ENCODE measurements at regions not wholly inside any gene's neighbourhood (a gene's known extent, or its start where the extent isn't known, plus 50 kb on each side); places are given as distances from the start of the nearest gene placed in this dataset.
A peak's percentile ranks its signal among the peaks of the same experiment; 100 is the strongest.

DNA sequence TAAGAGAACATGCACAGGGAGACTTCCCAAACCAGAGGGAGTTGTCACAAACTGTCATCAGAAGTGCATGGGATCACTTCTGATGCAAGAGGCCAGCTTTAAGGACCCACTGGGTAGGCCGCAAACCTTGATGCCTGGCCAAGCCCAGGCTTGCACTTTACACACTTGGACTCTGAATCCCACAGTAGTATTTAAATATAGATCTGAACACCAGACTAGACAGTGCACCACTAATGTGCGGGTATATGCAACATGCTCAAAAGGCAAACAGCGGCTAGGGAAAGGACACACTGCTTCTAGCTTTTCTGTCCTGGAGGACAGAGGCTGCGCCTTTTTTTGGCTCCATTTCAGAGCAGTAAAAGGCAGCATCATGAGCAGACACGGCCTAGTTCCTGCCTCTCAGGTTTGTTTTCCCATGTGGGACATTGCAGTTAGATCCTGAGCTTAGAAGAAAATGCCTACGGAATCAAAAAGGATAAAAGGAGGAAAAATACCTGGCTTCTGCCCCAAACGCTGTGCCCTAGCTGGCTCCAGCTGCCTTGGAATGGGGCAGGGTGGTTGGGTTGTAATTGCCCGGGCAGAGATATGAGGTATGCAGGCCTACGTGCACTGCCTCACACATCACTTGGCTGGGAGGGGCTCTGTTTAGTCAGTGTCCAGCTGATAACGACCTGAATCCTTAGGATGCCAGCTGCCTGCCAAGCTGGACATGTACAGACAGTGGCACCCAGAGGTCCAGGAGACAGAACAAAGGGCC is 84.5 kb upstream of the EGLN3 start (continued):
- TF ChIP-seq KIAA2018 (CRISPR knock-in tag; IDR thresholded peaks at IDR 0.05; ENCODE audit: borderline replicate concordance) = peak; percentile 34; the same call in 1 of the 2 replicates
- TF ChIP-seq ZBTB3 (CRISPR knock-in tag; IDR thresholded peaks at IDR 0.05; ENCODE audit: borderline replicate concordance, low read depth) = peak; percentile 59; the same call in 1 of the 2 replicates
- no peak for TF ChIP-seq ELK4 (CRISPR knock-in tag; IDR thresholded peaks at IDR 0.05; ENCODE audit: borderline replicate concordance)
- peak; percentile 26; the same call in 1 of the 2 replicates for TF ChIP-seq KLF11 (CRISPR knock-in tag; IDR thresholded peaks at IDR 0.05)
- TF ChIP-seq THAP11 (CRISPR knock-in tag; IDR thresholded peaks at IDR 0.05) = peak; percentile 73; the same call in 1 of the 2 replicates
- peak; percentile 66; the same call in 1 of the 2 replicates for TF ChIP-seq ATF1 (CRISPR knock-in tag; IDR thresholded peaks at IDR 0.05)
- TF ChIP-seq SMARCC2 (IDR thresholded peaks at IDR 0.05) = no peak
- no peak for TF ChIP-seq FLYWCH1 (CRISPR knock-in tag; IDR thresholded peaks at IDR 0.05)
- peak; percentile 88 for TF ChIP-seq ARID5B (CRISPR knock-in tag; IDR thresholded peaks at IDR 0.05)
- peak; percentile 81 for TF ChIP-seq POGZ (CRISPR knock-in tag; IDR thresholded peaks at IDR 0.05)
- peak; percentile 53 for TF ChIP-seq CTCF (CRISPR knock-in tag; IDR thresholded peaks at IDR 0.05)

Measured in HepG2 (cell line).